ENCODE measurements at regions not wholly inside any gene's neighbourhood (a gene's known extent, or its start where the extent isn't known, plus 50 kb on each side); places are given as distances from the start of the nearest gene placed in this dataset.
"Not testable (repeated sequence)": the region's sequence is repeated elsewhere in the genome, so short reads cannot be mapped to it uniquely, and the experiment has no call there.

DNA sequence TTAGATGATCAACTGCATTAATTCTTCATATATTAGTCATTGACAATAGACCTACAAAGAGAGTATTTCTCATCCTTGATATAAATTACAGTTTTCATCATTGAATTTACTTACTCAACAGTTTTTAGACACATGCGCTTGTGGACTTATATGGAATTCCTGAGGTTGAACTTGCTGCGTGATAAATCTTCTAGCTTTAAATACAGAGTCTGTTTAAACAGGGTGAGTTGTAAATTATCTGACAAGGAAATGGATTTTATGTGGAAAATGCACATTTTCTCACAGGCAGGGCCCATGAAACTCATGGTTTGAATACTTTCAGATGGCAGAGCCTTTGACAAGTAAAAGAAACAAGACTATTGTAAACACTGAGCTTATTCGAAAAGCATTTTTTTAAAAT, 280.5 kb downstream of the SPATA31A6 start:
- TF ChIP-seq, protein P1, sequence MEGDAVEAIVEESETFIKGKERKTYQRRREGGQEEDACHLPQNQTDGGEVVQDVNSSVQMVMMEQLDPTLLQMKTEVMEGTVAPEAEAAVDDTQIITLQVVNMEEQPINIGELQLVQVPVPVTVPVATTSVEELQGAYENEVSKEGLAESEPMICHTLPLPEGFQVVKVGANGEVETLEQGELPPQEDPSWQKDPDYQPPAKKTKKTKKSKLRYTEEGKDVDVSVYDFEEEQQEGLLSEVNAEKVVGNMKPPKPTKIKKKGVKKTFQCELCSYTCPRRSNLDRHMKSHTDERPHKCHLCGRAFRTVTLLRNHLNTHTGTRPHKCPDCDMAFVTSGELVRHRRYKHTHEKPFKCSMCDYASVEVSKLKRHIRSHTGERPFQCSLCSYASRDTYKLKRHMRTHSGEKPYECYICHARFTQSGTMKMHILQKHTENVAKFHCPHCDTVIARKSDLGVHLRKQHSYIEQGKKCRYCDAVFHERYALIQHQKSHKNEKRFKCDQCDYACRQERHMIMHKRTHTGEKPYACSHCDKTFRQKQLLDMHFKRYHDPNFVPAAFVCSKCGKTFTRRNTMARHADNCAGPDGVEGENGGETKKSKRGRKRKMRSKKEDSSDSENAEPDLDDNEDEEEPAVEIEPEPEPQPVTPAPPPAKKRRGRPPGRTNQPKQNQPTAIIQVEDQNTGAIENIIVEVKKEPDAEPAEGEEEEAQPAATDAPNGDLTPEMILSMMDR (IDR thresholded peaks at IDR 0.05 in 2 of 3, conservative IDR thresholded peaks at IDR 0.05 in 1 of 3; ENCODE audit: insufficient read depth in 2 of 3, low read depth in 1 of 3, low read length in 3 of 3), result not testable (repeated sequence)
- TF ChIP-seq, protein P2, sequence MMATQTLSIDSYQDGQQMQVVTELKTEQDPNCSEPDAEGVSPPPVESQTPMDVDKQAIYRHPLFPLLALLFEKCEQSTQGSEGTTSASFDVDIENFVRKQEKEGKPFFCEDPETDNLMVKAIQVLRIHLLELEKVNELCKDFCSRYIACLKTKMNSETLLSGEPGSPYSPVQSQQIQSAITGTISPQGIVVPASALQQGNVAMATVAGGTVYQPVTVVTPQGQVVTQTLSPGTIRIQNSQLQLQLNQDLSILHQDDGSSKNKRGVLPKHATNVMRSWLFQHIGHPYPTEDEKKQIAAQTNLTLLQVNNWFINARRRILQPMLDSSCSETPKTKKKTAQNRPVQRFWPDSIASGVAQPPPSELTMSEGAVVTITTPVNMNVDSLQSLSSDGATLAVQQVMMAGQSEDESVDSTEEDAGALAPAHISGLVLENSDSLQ (IDR thresholded peaks at IDR 0.05), result not testable (repeated sequence)
- not testable (repeated sequence) for TF ChIP-seq NFATC3 (IDR thresholded peaks at IDR 0.05); EZH2 (IDR thresholded peaks at IDR 0.05; ENCODE audit: borderline replicate concordance, low read depth, low read length); CEBPB (tag; IDR thresholded peaks at IDR 0.05); CCNT2 (IDR thresholded peaks at IDR 0.05; ENCODE audit: borderline replicate concordance, extremely low read depth, insufficient read length, low read depth, low read length); ZFP36 (IDR thresholded peaks at IDR 0.05; ENCODE audit: low read depth, low read length, partially characterized antibody); EWSR1 (IDR thresholded peaks at IDR 0.05; ENCODE audit: borderline replicate concordance, low read depth, partially characterized antibody); EP400 (IDR thresholded peaks at IDR 0.05); CREM (IDR thresholded peaks at IDR 0.05; ENCODE audit: low read depth); TCF7L2 (IDR thresholded peaks at IDR 0.05; ENCODE audit: low read depth, low read length); SMARCA4 (IDR thresholded peaks at IDR 0.05); EGR1 (conservative IDR thresholded peaks at IDR 0.05)
